Cerebellar cortex (tissue), 1 donor: ENCODE measurements at regions not wholly inside any gene's neighbourhood (a gene's known extent, or its start where the extent isn't known, plus 50 kb on each side); places are given as distances from the start of the nearest gene placed in this dataset.

Source experiments
- DNase-seq: peaks from one replicate; pipeline ENCODE4 v3.0.0-alpha.2; 2015; ENCODE audit warnings: low spot score

DNA sequence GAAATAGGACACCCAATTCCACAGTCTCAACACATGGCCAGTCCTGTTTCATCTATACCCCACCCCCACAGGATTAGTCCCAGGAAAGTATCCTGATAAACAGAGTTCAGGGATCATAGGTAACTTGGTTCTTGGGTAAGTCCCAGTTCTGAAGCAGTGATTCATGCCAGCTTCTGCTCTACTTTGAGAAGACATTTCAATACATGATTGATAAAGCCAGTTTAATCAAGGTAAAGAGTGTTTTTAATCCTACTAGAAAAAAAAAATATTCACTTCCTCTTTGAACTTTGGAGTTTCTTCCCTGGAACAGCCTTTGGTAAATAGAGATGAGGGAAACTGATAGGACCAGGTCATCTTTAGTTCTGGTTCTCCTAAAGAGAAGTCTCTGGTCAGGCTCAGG lies 142.4 kb downstream of the TLR5 start:
- DNase-seq, result no peak

DNA sequence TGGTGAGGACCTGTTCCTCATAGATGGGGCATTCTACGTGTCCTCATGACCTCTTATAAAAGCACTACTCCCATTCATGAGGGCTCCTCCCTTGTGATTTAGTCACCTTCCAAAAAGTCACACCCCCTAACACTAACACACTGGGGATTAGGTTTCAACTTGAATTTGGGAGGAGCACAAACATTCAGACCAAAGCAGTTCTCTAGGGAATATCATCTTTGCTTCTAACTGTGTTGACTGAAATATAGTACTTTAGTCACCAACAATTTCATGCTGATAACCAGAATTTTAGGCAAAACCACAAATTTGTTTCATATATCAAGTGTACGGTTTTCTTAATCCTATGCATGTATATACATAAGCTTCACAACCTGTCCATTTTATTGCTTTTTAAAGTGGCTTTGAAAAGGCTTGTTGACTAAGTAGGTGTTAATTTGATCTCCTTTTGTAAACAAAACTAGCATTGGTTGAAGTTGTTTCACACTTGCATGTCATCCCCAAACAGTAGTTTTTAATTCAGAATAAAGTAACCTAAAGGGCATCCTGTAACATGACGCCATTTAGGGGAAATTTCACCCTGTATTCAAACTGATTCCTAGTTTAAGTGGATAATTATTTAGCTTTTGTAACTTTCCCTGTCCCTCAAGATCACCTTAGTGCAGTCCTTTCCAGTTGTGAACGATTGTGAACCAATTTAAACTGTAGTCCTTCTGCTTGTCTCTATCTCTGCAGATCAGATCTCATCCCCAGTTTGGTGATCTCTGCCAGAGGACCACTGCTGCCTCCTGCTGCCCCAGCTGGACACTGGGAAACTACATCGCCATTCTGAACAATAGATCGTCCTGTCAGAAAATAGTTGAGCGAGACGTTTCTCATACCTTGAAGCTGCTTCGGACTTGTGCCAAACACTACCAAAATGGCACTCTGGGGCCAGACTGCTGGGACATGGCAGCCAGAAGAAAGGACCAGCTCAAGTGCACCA lies 141.1 kb downstream of the TLR5 start:
- no peak for DNase-seq

DNA sequence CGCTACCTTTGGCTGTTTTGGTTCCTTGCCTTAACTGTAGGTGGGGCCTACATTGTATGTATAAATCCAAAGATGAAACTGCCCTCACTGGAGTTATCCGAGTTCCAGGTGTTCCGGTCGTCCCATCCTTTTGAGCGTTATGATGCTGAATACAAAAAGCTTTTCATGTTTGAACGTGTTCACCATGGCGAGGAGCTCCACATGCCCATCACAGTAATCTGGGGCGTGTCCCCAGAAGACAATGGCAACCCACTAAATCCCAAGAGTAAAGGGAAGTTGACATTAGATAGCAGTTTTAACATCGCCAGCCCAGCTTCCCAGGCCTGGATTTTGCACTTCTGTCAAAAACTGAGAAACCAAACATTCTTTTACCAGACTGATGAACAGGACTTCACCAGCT lies 139.5 kb downstream of the TLR5 start:
- no peak for DNase-seq

GRCh38 chr1:223006371-223006770 lies 136.7 kb downstream of the TLR5 start:
- DNase-seq, result no peak

- no peak for DNase-seq
Measured at GRCh38 chr1:223006917-223007648, 136.0 kb downstream of the TLR5 start.

GRCh38 chr1:223007935-223008334 lies 135.1 kb downstream of the TLR5 start:
- no peak for DNase-seq

DNA sequence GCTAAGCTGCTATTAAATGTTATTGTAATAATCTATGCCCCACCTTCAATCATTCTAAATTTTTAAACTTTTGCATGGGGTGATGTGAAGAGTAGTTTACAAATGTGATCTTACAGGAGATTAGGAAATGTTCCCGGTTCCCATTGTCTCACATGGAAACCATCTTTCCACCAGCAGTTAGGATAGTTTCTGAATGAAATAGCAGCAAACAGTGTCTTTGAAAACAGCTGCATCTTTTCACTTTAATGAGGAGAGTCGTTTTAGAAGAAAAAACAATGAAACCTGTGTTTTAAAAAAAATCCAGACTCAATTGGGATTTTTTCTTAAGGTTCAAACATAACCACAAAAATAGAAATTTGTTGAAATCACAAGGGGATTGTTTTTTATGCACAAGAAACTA lies 134.2 kb downstream of the TLR5 start:
- DNase-seq, result no peak

DNA sequence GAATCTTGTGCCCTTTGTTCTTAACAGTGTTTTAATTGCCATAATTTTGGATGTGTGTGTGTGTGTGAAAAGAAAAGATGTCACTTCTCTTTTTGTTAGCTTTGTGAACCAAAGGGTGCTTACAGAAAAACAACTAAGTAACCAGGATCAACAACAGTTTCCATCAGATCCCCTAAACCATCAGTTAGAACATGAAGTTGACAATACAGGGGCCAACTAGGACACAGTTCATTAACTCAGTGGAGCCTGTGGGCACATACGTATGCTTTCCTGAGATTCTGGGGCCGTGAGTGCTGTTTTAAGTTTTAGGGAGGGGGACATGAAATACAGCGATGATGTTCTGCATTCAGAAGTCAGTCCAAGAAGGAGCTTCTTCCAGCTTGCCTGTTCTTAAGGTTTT lies 133.6 kb downstream of the TLR5 start:
- DNase-seq, result no peak

DNA sequence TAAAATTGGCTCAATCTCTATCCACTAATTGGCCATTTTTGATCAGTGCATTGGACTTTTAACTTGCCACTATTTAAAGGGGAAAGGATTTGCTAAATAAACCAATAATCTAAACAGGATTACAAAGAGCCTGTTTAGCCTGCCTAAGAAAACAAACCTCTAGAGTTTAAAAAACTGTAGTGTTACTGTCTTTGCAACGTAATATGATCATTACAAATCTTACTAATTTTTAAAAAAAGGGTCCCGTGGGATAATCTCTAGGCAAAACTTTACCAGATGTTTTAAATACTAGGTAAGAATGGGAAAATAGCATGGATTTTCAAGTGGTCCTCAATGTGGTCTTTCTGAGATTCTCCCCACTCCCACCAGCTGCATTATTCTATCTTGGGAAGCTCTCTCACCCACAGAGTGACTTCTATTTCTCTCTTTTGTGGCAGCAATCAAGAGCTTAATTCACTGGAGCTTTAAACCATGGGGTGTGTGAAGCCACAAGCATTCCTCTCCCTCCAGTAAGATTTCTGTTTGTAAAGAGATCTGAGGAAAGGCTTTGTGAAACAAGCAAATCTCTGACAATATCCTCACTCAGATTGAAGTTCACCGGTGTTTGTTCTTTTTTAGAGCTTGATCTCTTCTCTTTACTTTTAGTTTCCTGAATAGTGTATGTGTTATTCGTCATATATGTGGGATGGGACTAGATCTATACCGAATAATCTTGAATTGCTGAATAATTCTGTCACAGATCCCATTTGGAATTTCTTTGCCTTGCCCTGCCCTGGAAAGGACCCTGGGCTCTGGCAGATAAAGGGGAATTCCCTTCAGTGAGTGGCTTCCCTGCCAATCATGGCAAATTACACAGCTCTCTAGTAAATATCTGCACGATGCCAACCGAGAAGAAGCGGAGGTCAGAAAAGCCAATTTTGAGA lies 132.2 kb downstream of the TLR5 start:
- no peak for DNase-seq

DNA sequence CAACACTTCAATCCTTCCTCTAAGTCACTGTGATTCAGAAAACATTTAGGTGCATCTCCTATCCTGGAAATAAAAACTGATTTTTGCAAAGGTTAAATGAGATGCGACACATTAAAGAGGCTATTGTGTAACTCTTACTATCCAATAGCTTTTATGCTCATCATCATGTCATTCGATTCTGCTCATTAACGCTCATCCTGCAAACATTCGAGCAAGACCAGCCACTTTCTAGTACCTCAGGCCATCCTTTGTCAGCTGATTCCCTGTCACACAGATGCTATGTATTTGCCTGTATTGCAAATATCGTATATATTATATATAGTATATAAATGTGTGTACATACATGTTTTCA lies 131.6 kb downstream of the TLR5 start:
- no peak for DNase-seq

DNA sequence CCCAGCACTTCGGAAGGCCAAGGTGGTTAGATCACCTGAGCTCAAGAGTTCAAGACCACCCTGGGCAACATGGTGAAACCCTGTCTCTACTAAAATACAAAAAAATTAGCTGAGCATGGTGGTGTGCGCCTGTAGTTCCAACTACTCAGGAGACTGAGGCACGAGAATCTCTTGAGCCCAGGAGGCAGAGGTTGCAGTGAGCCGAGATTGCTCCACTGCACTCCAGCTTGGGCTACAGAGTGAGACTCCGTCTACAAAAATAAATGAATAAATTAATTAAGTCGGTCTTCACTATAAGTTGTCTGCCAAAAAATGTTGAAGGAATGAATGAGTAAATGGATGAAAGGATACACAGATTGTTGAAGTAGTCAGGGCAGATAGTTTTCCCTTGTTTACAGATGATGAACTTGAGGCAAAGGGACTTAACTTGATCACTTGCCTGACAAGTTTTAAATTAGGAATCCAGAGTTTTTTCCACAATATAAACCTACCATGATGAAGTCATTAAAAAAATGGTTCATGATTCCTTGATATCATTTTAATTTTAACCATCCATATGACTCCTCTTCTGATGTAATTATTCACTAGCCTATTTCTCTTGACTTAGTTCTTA lies 130.8 kb downstream of the TLR5 start:
- DNase-seq, result no peak

GRCh38 chr1:223012938-223013337 lies 130.1 kb downstream of the TLR5 start:
- no peak for DNase-seq

- no peak for DNase-seq
Measured at GRCh38 chr1:223014142-223014873, 128.7 kb downstream of the TLR5 start.

- DNase-seq, result no peak
Measured at GRCh38 chr1:223016381-223016780, 126.7 kb downstream of the TLR5 start.

DNA sequence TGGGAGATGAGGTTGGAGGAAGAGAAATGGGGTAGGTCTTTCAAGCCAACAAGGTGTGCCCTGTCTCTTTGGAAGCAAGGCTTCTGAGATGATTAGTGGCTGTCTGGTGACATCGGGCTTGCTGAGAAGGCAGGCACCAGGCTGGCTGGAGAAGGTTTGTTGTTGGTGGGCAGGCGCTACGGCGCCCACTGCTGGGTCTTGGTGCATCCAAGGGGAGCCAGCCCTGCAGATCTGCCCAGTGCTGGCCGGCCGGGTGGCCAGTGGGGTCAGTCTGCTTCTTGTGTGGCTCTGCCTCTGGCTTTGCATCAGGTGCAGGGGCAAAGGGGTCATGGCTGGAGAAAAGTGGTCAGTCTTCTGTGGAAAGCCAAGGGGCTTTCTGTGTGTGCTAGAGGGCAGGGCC lies 126.2 kb downstream of the TLR5 start:
- no peak for DNase-seq

DNA sequence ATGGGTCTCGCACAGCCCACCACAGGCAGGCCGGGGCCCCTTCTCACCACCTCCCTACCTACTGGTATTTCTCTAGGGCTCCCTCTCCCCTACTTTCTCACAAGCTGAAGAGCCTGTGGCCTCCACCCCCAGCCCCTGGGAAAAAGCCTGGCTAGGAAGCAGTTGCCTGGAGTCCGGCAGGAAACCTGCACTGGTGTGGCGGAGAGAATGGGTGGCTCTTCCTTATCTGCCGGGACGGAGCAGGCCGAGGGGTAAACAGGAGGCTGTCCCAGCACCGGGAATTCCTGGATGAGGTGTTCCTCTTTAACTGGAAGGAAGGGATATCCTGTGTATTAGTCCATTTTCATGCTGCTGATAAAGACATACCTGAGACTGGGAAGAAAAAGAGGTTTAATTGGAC lies 125.8 kb downstream of the TLR5 start:
- DNase-seq, result no peak

- DNase-seq, result no peak
Measured at GRCh38 chr1:223018534-223018933, 124.5 kb downstream of the TLR5 start.

- DNase-seq, result no peak
Measured at GRCh38 chr1:223019256-223019655, 123.8 kb downstream of the TLR5 start.

DNA sequence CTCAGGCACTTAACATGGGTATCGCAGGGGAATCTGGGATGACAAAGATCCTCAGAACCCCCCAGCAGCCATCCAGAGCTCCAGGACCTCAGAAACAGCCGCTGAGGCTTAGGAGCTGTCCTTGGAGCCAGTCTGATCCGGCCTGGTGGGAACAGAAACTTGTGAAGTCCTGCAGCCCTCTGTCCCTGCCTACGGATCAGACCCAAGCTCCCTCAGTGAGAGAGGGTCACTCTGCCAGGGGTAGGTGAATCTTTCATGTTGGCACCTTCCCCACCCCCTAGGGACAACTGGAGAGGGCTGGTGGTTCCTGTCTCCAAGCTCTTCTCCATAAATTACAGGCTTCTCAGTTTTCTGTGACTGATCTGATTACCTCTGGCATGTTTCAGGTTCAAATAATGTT lies 122.3 kb downstream of the TLR5 start:
- no peak for DNase-seq

DNA sequence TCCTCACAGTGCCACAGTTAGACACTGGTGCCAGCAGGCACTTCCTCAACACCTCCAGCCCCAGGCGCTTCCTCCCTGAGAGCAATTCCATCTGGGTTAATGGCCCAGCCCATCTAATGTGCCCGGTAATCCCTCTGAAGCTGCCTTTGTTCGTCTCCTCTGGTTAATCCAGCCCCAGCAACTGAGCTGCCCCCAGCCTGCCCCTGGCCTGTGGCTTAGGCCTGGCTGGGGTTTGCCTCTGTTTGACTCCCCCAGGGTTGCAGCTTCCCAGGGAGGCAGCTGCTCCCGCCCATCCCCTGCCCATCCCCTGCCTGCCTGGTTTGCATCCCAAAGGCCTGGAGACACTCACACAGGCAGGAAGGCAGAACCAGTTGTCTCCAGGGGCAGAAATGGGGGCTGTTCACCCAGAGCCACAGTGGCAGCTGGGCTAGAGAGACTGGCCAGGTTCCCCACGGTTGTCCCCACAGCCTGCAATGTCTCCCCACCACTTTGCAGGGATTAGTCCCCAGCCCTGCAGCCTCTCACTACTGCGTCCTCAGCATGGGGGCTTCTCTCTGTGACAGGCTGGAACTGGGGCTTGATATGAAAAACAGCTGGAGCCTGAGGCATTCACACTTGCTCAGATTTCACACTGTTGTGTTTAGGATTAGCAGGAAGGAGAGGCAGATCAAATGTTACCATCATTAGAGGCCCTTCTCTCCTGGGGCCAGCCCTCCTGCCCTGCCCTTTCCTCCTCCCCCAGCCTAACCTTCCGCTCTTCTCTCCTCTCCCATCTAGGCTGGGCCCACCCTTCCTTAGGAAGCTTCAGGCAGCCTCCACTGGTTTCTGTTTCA lies 120.2 kb downstream of the TLR5 start:
- DNase-seq, result no peak
